ENCODE measurements at regions not wholly inside any gene's neighbourhood (a gene's known extent, or its start where the extent isn't known, plus 50 kb on each side); places are given as distances from the start of the nearest gene placed in this dataset.
"Not testable (repeated sequence)": the region's sequence is repeated elsewhere in the genome, so short reads cannot be mapped to it uniquely, and the experiment has no call there.

DNA sequence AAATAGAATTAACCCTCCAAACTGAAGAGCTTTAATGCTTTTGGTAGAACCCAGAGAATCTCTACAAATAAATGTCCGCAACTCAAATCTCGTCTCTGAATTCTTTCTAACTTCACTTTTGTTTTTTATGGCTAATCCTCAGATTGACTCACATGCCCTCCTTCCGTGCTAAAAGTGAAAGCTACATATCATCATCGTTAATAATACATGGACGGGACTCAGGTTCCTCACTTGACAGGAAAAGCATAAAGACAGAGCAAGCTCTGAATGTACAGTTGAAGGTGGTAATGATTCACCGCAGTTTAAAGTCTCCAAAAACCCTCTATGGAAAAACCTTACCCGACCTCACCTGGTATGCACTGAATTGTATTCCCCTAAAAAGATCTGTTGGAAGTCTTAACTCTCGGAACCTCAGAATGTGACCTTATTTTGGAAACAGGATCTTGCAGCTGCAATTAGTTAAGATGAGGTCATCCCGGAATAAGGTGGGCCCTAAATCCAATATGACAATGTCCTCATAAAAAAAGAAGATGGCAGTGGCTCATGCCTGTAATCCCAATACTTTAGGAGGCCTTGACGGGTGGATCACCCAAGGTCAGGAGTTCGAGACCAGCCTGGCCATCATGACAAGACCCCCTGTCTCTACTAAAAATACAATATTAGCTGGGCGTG is 147.4 kb upstream of the FOXN3 start:
- DNase-seq = no peak

DNA sequence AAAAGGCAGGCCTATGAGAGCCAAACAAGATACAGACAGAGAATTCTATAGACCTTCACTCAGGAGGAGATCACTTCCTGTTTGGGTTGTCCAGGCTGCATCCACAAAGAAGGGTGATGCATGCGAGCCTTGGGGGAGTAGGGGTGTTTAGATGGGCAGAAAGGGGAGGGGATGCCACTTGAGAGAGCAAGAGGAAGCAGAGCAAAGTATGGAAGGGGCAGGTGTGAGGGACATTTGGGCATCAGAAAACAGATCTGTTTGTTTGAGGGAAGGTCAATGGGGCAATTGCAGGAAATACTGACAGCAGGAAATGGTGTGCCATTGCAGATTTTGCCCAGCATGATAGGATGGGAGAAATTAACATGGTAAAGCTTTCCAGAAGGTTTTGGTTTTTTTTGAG is 146.4 kb upstream of the FOXN3 start:
- no peak for DNase-seq

DNA sequence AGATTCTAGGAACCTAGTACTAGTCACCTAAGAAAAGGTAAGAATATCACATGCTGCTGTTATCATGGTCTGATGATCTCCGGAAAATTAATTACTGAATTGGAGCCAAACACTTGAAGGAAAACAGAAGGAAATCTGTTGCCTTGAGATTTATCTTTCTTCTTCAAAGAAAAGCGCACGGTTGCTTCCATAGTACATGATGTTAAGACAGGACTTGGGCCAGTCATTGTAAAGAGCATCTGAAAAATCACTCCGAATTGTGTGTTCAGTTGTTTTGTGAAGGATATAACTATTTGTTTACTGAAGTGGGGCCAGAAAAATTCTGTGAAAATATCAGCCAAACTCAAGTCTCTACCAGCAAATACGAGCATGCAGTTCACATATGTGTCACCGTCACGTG is 134.9 kb upstream of the FOXN3 start:
- DNase-seq = no peak

DNA sequence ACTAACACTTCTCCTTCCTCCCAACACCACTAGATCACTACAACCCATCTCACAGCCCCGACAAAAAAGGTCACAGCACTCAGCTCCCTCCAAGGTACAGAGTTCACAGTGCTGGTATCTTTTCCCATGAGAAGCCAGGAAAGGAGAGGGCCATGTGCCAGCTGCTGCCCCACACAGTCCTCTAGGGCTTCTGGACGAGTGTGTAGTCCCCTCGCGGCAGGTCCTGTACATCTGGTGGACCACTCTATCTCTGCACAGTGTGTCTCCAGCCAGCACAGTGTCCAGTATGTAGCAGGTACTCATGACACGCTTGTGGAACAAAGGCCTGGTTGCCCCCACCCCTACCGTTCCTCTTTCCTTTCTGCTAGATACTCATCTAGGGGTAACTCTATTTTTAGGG is 134.4 kb upstream of the FOXN3 start:
- no peak for DNase-seq

DNA sequence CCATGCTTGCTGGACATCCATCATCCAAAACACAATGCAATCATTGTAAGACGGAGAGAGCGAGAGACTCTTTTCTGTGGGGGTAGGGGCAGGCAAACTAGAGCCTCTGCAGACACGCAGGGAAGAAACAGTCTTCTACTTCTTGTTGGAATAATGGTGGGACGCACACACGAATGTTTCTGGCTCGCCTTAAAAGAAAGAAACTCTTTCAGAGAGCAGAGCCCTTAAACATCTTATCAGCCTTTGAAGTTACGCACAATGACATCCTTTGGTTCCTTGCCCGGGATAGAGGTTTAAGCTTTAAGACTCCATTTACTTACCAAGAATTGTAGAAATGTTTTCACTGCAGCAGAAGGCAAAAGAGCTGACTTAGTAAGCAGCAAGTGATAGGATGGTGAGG is 133.8 kb upstream of the FOXN3 start:
- DNase-seq = no peak

DNA sequence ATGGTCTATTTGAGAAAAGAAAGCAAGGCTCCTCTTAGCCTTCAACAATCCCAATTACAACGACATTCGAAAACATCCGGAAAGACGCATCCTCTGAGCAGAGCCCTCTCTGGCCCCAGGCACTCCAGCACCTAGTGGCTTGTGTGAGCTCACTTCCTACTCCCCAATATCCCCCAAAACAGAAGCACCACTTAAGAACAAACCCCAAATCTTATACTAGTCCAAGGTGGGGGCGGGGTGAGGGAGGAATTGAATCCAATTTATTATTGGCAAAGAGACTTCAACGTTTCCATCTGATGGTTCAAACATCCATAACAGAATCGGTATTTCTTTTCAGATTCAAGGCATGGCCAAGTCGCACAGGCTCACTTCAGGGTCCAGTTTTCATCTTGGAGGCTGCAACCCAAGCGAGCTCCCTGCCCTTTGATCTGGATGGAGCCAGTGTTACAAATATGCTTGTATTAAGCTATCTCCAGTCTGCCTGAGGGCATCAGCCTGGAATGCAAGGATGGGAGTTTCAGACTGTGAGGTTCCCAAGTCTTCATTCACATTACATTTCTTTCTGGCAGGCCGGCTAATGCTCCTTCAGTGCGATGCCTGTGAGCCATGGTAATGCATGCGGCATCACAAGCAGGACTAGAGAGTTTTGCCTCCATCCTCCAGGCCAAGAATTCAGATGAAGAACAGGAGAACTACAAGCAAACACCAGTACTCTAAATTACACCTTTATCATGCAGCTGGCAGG is 132.5 kb upstream of the FOXN3 start:
- DNase-seq = no peak

DNA sequence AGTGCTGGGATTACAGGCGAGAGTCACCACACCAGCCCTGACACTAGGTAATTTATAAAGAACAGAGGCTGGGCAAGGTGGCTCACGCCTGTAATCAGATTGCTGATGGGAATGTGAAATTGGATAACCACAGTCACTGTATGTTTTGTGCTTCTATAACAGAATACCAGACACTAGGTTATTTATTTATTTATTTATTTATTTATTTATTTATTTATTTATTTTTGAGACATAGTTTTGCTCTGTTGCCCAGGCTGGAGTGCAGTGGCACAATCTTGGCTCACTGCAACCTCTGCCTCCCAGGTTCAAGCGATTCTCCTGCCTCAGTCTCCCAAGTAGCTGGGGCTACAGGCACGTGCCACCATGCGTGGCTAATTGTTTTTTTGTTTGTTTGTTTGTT is 130.0 kb upstream of the FOXN3 start:
- DNase-seq = not testable (repeated sequence)

DNA sequence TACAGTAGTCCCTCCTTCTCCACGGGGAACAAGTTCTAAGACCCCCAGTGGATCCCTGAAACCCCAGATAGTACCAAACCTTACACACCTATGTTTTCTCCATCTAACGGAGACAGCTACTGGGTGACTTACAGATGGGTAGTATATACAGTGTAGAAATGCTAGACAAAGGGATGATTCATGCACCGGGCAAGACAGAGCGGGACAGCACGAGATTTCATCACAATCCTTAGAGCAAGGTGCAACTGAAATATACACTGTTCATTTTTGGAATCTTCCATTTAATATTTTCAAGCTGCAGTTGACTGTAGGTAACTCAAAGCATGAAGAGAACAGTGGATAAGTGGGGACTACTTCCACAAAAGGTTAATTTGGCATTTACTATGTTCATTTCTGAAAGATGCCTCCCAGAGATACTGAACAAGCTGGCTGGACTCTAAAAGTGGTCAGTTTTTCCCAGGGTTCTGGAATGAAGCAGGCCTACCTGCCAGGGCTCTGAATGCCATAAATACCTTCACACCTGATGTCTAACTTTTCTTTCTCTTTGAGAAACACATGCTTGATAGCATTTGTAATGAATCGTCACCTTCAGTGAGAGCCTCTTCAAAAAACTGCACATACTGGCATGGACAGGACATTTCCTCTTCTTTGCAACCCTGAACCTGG is 127.7 kb upstream of the FOXN3 start:
- DNase-seq = no peak

DNA sequence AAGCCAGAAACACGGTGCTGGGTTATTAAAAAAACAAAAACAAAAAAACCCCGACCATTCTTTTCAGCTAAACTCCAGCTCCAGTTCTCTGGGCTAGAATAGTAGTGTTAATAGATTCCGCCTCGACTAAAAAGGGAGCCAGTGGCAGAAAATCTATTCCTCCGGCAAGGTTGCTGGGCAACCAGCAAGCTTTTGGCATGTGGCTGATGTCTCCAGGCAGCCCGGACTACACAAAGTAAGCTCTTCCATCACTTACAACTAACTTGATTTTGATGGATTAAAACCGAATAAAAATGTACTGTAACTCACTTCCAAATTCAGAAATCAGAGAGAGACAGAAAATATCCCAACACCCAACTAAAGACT is 126.4 kb upstream of the FOXN3 start:
- no peak for DNase-seq

DNA sequence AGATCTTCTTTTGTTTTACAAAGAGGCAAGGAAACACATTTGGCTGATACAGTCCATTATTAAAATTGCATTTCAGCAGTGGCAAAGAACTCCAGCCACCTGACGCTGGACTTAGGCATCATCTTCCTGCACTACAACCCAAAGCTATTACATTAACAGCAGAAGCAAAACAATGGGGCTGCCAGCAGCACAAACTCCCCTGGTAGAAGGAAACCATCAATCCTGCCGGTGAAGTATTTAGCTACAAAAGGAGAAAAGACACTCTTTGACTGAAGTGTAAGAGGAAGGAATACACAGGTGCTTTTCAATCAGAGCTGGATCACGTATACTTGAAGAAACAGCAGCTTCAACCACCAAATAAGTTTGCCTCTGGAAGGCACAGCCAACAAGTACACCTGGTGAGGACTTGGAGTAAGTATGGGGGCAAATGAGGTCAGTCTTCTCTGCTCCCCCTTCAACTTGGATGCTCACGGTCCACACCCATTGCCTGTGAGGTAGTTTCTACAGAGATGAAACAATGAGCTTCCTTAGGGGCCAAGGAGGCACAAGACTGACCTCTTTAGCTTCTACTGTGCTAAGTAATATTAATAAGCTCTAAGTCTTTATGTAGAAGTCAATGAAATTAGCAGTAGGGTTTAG is 125.9 kb upstream of the FOXN3 start:
- DNase-seq = no peak

DNA sequence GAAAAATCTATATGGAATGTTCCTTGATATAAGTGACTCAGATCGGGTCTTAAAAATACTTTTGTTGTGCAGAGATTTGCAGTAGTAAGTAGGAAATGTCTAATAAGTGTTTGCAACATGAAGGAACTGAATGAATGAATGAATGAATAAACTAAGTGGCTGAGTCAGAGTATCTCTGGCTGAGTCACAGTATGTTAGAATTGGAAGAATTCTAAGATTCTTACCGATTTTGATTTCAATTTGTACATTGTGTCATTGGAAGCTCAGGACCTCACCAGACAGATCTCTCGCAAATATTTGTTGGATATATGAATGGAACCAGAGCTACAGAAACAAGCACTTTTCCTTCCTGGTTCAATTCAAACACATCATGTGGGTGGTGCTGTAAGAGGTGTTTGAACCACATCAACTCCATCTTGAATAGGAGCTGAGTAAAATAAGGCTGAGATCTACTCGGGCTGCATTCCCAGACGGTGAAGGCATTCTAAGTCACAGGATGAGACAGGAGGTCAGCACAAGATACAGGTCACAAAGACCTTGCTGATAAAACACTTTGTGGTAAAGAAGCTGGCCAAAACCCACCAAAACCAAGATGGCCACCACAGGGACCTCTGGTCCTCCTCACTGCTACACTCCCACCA is 123.9 kb upstream of the FOXN3 start:
- DNase-seq = no peak

DNA sequence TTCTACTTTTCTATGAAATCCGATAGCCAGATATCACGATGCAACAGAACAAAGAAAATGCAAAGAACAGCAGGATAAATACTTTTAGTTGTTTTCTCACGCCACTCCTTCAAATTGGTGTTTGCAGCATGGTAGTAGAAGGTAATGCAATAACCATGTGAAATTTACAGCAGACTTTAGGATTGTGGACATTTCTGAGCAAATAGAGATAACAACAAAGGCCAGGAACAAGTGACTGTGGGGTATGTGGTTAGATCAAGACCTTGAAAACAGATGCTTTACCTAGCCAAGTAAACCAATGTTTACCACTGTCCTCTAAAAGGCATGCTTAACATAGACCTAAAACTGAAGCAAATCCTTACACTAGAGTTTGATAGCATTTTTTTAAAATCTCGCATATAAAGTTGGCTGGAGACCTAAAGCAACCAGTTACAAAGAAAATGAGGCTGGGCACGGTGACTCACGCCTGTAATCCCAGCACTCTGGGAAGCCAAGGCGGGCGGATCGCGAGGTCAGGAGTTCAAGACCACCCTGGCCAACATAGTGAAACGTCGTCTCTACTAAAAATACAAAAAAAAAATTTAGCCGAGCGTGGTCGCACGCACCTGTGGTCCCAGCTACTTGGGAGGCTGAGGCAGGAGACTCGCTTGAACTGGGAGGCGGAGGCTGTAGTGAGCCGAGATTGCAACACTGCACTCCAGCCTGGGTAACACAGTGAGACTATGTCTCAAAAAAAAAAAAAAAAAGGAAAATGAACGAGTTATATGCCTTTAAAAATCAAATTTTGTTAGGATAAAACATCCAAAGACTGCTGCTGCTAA is 123.2 kb upstream of the FOXN3 start:
- no peak for DNase-seq

DNA sequence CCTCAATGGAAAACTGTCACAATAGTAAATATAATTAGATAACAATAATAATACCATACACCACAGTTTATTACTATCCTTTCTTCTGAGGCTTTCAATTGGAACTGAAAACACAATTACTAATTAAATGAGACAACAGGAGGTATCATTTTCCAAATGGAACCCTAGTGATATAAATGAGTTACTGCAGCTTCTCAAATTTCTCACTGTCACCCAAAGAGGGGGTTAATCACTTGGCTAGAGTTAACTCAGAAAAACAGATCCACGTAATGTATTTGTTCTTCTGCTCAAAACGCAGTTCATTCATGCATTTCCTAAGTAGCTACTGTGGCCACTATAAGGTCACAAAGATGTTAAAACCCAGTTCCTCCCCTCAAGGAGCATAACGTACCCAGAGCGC is 120.9 kb upstream of the FOXN3 start:
- no peak for DNase-seq

DNA sequence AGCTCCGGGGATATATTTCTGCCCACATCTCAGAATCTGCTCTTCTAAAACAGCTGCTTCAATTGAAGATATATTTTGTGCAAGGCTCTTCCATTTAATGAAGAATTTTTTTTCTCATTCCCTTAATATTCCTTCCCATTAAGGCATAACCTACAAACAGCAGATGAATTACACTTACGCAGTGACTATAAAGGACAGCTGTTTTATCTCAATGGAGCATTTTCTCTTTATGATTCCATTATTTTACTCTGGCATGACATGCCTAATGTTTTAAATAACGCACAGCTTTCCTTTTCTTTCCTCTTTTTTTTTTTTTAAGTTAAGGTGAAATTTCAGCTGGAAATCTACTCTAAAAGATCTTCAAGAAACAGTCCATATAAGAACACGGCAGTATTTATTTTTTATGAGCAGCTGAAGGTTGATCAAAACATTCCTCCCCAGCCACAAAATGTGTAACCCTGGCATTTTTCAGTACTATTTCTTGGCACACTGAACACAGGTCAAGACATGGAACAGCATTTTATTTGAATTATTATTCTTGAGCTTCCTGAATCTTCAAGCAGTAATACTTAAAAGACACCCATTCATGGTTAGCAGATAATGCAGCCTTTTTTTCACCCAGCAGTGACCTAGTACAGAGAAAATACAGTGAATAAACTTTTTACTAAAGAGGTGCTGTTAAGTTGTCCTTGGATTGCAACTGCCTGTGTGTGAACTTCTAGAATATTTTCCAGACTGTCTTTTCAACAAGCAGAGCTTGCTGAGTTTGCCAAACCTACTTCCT is 118.1 kb upstream of the FOXN3 start:
- no peak for DNase-seq

DNA sequence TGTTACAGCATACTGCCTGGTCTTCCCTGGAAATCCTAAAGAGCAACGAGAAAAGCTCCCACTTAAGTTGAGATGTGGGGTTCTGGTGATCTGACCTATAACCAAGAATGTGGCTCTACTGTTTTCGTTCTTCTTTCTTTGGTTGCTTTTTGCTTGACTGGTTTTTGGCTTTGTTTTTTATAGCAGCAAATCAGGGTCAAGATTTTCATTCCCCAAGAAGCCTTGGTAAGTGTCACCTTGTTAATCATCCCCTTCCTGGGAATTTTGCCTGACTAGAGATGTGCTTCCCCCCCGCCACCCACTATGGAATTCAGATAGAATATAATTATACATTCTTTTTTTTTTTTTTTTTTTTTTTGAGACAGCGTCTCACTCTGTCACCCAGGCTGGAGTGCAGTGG is 116.7 kb upstream of the FOXN3 start:
- no peak for DNase-seq

DNA sequence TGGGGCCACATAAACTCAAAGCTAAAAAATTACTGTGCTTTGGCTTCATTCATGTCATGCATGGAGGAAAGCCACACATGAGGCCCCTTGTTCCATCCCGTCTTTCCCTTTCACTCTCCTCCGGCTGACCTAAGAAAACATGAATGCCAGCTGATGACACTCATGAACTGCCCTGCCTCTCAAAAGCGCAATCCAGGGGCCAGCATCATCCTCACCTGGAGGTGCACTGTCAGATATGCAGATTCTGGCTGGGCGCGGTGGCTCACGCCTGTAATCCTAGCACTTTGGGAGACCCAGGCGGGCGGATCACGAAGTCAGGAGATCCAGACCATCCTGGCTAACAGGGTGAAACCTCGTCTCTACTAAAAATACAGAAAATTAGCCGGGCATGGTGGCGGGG is 116.1 kb upstream of the FOXN3 start:
- no peak for DNase-seq

DNA sequence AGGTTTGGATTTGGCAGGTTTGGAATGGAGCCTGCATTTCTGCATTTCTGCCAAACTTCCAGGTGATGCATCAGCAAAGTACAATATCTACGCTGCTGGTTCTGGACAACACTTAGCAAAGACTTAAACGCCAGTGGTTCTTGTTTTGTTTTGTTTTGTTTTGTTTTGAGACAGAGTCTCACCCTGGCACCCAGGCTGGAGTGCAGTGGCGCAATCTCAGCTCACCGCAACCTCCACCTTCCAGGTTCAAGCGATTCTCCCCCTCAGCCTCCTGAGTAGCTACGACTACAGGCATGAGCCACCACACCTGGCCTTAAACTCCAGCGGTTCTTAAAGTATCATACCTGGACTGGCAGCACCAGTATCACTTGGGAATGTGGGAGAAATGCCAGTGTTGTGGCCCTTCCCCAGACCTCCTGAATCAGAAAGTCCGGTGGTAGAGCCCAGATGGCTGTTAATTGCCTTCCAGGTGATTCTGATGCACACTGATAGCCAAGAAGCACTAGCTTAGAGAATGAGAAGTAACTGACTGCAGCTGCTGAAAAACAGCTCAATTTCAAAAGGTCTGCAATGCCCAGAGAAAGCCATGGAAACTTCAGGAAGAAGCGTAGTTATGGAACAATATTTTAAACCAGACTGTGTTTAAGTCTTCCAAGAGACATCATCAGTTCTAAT is 114.8 kb upstream of the FOXN3 start:
- no peak for DNase-seq

DNA sequence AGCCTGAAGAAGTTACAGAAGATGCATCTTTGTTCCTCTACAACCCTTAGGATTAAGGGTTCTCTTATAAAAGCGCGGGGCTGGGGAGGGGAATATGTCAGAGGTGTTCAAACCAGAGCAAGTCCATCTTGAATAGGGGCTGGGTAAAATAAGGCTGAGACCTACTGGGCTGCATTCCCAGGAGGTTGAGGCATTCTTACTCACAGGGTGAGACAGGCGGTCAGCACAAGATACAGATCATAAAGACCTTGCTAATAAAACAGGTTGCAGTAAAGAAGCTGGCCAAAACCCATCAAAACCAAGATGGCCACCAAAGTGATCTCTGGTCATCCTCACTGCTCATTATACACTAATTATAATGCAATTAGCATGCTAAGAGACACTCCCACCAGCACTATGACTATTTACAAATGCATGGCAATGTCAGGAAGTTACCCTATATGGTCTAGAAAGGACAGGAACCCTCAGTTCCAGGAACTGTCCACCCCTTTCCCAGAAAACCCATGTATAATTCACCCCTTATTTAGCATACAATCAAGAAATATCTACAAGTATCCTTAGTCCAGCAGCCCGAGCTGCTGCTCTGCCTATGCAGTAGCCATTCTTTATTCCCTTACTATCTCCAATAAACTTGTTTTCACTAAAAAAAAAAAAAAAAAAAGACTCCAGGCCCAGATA is 108.1 kb upstream of the FOXN3 start:
- no peak for DNase-seq

DNA sequence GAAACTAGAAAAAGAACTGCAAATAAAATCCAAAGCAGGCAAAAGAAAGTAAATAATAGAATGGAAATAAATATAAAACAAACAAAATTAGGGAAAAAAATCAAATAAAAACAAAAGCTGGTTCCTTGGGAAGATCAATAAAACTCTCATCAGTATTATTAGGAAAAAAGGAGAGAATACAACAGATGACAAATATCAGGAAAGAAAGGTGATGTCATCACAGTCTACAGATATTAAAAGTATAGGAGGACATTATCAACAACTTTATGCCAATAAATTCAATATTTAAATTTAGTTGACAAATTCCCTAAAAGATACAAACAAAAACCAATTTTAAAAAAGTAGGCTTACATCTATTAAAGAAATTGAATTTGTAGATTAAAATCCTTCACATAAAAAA is 107.4 kb upstream of the FOXN3 start:
- no peak for DNase-seq

DNA sequence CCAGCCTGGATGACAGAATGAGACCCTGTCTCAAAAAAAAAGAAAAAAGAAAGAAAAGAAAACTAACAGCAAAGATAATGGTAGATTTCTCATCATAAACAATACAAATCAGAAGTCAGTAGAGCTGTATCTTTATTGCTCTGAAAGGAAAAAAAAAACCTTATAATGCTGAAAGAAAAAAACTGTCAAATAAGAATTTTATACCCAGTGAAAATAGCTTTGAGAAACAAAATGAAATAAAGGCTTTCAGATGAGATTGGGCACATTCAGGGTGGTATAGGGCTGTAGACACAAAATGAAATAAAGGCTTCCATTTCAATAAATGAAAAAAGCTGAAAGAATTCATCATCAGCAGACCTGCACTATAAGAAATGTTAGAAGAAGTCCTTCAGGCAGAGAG is 105.0 kb upstream of the FOXN3 start:
- DNase-seq = no peak

DNA sequence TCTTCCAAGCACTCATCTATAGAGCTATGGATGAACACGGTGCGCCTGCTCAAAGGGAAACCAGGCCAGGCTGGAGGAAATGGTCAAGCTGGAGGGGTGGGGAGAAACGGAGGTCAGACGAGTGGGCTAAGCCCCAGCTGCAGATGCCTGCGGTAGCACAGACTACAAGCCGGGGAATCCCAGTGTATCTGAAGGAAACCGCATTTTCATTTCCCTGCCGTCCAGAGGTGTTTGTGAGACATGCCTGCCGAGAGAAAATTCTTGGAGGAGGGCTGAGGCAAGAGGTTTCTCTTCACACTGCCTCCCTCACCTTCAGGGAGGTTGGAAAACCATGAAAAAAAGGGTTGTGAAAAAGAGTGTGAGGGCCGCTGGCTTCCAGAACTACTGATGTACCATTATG is 102.0 kb upstream of the FOXN3 start:
- DNase-seq = no peak

Measured in 8988T (cell line).